SK-N-SH (cell line): ENCODE measurements at regions not wholly inside any gene's neighbourhood (a gene's known extent, or its start where the extent isn't known, plus 50 kb on each side); places are given as distances from the start of the nearest gene placed in this dataset.

ENCODE experiments used
- ELF1 ChIP-seq: IDR thresholded peaks from 2 replicates; pipeline ENCODE4 v1.4.0; 2012
- EP300 ChIP-seq, 2 experiments: IDR thresholded peaks; 2 replicates each; pipeline versions ENCODE4 v1.4.0 to v1.6.1; 2012; ENCODE audit warnings: borderline replicate concordance in 1 of 2, low read depth in 1 of 2, low read length in 1 of 2
- FOXM1 ChIP-seq: IDR thresholded peaks from 2 replicates; pipeline ENCODE4 v1.4.0; 2012; ENCODE audit warnings: low read depth, mild to moderate bottlenecking
- POLR2AphosphoS5 ChIP-seq: IDR thresholded peaks from 2 replicates; pipeline ENCODE4 v1.6.1; 2012; ENCODE audit warnings: low read depth, low read length
- RCOR1 ChIP-seq: fragments of 150-350 bp; IDR thresholded peaks from 2 replicates; pipeline ENCODE4 v1.6.1; 2017; ENCODE audit warnings: antibody characterized with exemption, low read length
- RFX5 ChIP-seq: IDR thresholded peaks from 2 replicates; pipeline ENCODE4 v1.6.1; 2012; ENCODE audit warnings: mild to moderate bottlenecking, improper control_type of control experiment, low read length
- TF ChIP-seq, protein P1 (sequence below): IDR thresholded peaks from 2 replicates; pipeline ENCODE4 v1.6.1; 2012; ENCODE audit warnings: mild to moderate bottlenecking, low read depth, low read length, moderate library complexity
- TF ChIP-seq, protein P2 (sequence below): fragments of 200-600 bp; sonication (generic); IDR thresholded peaks from 2 replicates; pipeline ENCODE4 v1.6.1; 2017; ENCODE audit warnings: antibody characterized with exemption, mild to moderate bottlenecking, moderate library complexity

DNA sequence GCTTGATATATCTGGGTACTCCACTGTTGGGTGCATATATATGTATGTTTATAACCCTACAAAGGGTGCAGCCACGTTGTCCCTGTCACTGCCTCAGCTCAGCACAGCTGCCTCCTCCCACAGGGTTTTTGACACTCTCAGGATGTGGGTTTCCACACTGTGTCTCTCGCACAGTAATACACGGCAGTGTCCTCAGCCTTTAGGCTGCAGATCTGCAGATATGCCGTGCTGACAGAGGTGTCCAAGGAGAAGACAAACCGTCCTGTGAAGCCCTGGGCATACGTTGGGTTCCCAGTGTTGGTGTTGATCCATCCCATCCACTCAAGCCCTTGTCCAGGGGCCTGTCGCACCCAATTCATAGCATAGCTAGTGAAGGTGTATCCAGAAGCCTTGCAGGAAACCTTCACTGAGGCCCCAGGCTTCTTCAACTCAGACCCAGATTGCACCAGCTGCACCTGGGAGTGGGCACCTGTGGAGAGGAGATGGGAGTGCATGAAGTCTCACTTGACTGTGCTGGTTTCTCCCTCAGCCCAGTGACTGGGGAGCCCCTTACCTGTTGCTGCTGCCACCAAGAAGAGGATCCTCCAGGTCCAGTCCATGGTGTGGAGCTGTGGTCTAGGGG is 498.7 kb downstream of the TMEM121 start:
- TF ChIP-seq EP300 (IDR thresholded peaks at IDR 0.05; ENCODE audit: borderline replicate concordance in 1 of 2, low read depth in 1 of 2, low read length in 1 of 2) = no peak
- TF ChIP-seq, protein P1, sequence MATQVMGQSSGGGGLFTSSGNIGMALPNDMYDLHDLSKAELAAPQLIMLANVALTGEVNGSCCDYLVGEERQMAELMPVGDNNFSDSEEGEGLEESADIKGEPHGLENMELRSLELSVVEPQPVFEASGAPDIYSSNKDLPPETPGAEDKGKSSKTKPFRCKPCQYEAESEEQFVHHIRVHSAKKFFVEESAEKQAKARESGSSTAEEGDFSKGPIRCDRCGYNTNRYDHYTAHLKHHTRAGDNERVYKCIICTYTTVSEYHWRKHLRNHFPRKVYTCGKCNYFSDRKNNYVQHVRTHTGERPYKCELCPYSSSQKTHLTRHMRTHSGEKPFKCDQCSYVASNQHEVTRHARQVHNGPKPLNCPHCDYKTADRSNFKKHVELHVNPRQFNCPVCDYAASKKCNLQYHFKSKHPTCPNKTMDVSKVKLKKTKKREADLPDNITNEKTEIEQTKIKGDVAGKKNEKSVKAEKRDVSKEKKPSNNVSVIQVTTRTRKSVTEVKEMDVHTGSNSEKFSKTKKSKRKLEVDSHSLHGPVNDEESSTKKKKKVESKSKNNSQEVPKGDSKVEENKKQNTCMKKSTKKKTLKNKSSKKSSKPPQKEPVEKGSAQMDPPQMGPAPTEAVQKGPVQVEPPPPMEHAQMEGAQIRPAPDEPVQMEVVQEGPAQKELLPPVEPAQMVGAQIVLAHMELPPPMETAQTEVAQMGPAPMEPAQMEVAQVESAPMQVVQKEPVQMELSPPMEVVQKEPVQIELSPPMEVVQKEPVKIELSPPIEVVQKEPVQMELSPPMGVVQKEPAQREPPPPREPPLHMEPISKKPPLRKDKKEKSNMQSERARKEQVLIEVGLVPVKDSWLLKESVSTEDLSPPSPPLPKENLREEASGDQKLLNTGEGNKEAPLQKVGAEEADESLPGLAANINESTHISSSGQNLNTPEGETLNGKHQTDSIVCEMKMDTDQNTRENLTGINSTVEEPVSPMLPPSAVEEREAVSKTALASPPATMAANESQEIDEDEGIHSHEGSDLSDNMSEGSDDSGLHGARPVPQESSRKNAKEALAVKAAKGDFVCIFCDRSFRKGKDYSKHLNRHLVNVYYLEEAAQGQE = no peak
- no peak for TF ChIP-seq RFX5
- TF ChIP-seq, protein P2, sequence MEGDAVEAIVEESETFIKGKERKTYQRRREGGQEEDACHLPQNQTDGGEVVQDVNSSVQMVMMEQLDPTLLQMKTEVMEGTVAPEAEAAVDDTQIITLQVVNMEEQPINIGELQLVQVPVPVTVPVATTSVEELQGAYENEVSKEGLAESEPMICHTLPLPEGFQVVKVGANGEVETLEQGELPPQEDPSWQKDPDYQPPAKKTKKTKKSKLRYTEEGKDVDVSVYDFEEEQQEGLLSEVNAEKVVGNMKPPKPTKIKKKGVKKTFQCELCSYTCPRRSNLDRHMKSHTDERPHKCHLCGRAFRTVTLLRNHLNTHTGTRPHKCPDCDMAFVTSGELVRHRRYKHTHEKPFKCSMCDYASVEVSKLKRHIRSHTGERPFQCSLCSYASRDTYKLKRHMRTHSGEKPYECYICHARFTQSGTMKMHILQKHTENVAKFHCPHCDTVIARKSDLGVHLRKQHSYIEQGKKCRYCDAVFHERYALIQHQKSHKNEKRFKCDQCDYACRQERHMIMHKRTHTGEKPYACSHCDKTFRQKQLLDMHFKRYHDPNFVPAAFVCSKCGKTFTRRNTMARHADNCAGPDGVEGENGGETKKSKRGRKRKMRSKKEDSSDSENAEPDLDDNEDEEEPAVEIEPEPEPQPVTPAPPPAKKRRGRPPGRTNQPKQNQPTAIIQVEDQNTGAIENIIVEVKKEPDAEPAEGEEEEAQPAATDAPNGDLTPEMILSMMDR = no peak
- TF ChIP-seq ELF1 = no peak
- TF ChIP-seq POLR2AphosphoS5 = no peak
- TF ChIP-seq FOXM1 = no peak
- no peak for TF ChIP-seq RCOR1
